HG03354 (cell line): ENCODE measurements at regions not wholly inside any gene's neighbourhood (a gene's known extent, or its start where the extent isn't known, plus 50 kb on each side); places are given as distances from the start of the nearest gene placed in this dataset.

Experiments
- ATAC-seq: cut with Tn5 transposase; IDR thresholded peaks from one replicate; pipeline ENCODE4 v1.9.1; 2021; ENCODE audit warnings: mild to moderate bottlenecking; ENCODE audit not compliant: unreplicated experiment, poor library complexity, severe bottlenecking

DNA sequence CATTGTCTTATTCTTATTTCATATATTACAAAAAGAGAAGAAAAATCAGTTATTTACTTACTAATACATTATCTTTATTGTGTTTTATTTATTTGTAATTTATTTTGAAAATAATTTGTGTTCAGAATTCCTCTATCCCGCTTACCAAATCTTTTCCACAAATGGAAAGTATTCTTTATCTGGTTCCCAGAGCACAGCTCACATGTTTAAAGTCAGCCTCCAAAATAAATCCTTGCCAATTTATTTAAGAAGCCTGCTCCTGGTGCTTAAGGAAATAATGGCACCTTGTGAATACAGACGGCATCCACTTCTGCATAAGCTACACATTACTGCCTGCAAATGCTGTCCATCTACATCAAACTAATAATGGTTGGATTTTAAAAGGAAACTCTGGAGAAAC, 435.4 kb downstream of the MTRR start:
- no peak for ATAC-seq

DNA sequence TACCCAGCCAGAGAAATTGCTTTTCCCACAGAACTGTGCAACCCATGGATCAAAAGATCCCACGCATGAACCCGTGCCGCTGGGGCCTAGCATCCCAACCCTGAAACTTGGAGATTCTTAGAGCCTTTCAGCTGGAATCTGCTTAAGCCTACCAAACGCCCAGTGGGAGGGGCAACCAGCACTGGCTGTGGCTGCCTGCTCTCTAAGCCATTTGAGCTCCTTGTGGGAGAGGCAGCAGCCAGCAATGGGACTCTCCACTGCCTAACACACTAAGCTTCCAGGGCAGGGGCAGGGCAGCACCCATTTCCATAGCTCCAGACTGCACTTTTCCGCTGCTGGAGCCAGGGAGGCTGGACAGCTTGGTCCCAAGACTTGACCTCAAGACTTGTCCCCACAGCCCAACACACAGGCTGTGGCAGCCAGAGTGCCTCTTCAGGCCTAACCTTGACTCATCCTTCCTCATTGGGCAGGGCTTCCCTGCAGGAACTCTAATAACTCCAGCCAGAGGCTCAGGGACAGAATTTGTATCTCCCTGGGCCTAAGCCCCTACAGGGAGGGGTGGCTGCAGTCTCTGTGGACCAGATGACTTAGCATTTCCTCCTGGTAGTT, 437.4 kb downstream of the MTRR start:
- ATAC-seq, result no peak

DNA sequence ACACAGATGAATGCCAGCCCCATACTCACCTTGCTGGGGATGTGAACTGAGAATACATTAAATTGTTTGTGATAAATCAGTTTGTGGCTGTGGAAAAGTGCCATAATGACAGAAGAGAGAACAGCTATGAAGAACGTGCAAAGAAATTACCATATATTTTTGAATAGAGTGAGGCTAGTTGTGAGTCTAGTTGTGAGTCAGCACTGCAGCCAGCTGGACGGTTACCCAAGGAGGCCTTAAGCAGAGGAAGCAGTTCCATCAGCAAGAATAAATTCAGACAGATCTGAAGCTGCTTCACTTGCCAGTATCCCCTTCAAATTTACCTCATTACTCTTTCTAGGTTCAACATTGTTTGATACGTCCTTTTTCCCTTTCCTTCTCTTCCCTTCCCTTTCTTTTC, 446.0 kb downstream of the MTRR start:
- ATAC-seq, result no peak

DNA sequence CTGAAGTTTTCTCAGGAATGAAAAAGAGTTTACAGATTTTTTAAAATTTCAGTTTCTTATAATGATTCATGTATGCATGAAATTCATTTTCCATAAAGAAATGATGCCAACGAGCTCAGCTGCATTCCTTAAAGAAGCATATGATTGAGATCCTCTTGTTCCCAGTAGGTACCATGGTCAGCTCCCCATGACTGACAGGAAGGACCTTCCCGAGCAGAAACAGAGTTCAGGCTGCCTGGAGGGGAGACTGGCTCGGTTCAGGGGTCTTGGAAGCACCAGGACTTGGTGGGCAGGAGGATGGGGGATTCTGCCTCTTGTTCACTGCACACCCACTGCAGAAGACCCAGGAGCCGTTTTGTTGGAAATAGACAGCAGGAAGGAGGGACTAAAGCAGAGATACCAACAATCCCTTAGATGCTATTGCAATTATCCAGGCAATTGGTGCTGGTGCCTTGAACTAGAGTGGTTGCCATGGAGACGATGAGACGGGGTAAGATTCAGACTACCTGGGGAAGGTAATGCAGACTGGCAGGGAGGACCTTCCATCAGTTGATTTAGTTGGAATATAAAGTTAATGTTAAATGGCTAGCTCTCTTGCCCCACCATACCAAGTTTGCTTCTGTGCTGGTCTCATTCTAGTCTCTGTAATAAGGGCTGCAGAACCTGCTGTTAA, 447.8 kb downstream of the MTRR start:
- ATAC-seq, result no peak

DNA sequence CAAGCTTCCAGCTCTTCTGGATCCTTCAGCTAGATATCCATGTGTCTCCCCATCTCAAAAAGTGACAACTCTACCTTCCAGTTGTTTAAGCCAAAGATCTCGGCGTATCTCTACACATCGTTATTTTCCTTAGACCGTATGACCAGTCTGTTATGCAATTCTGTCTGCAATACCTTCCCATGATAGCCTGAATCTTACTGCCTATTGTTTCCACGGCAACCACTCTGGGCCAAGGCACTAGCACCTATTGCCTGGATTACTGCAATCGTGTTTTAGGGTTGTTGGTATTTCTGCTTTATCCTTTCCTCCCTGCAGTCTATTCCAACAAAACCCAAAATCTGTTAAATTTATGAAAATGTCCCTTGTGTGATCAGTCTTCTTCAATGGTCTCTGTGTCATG, 448.4 kb downstream of the MTRR start:
- no peak for ATAC-seq

DNA sequence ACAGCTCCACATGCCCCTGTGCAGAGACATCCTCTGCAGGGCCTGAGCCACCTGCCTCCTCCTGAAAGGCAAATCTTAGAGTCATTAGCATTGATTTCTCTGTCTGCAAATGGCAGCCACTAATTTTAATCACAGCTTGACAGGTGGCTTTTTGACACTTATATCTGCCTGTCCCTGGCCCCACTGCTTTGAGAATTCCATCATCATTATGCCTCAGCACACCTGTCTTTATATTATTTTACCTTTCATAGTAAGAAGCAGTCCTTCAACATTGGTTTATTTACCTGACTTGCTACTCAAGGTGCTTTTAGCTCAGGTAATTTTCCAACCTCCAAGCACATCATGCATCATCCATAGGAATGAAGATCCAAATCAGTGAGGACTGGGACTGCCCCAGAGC, 451.3 kb downstream of the MTRR start:
- no peak for ATAC-seq

DNA sequence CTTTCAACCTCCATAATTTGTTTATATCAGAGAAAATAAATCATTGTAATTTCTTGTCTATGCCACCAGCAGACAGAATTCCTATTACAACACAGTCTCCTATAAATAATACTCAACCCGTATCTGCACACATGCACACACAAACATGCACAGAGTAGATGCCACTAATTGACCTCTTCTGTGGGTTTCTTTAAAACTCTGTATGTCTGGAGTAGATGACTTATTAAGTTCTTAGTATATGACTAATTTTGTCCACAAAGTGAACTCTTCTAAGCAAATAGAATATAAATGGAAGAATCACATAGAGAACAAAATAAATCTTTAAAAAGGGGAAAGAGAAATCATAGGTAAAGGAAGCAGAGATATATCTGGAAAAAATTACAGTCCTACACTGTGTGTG, 452.3 kb downstream of the MTRR start:
- ATAC-seq, result no peak

DNA sequence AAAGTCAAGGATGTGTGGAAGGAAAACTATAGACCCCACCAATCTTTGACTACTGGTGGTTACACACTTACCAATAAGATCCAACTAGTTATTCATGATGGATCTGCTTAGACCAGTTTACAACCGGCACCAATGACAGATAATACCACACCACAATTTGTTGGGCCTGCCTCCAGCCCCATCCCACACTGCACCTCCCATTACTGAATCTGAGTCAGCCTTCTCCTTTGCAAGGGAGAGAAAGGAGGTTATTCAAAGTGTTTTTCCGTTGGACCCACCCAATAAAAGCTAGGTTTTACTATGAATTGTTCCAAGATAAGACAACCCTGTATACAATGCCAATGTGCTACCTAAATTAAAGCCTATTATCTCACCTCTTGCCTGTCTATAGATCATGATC, 453.5 kb downstream of the MTRR start:
- ATAC-seq, result no peak

DNA sequence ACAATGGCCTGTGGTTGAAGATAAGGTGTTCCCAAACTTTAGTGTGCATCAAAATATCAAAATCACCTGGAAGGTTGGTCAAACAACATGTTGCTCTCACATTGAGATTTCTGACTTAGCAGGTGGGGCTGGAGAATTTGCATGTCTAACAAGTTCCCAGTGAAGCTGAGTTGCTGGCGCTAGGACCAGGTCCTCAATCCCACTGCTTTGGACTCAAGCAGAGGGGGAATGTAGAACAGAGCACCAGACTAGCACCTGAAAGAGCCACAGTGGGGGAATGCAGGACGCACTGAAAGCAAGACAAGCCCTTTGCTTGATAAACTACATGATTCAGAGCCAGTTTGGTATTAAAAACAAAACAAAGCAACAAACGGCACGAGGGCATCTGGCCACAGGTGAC, 458.1 kb downstream of the MTRR start:
- ATAC-seq, result no peak

DNA sequence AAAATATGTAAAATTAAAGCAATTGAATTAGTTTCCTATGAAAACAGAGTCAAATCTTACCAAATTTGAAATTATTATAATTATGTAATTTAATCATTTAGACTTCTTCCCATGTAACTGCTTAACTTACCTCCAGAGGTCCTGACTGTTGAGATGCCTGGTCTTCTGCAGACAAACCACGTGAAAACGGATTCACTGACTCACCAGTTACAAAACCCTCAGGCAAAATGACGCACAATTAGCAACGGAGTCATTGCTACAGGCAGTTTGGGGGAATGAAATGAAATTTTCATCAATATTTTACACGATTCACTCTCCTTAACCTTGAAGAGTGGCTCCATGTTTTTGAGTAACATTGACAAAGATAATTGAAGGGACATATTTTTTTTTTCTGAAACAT, 460.8 kb downstream of the MTRR start:
- ATAC-seq, result no peak

DNA sequence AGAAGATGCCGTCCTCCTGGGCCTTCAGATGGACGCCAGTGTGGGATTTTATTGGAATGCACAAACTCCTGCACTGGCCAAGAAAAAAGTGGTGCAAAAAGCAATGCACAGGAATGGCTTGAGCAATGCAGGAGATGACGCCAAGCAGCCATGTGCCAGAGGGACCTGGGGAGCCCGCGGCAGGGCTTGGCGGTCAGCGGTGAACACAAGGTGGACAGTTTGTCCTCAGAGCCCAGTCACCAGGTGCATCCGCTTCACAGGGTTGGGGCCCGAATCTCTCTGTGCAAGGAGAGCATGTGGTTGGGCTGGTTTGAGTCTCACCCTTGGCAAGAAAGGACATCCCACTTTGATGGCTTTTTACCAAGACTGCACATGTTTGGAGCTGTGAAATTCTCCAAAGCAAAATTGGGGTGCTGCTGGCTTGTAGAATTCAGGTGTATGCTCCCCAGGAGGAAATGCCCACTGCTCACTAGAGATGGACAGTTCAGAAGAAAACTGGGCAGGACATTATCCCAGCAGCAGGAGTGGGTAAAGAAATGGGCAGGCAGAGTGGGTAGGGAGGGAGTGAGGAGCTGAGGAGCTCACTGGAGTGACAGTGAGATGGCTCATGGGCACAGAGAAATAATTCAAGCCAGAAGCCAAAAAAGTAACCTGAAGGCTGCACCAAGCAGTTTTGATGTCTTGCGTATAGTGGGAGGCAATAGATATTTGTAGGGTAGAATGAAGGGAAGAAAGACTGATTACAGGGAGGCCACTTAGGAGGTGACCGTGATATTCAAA, 463.9 kb downstream of the MTRR start:
- ATAC-seq, result no peak

DNA sequence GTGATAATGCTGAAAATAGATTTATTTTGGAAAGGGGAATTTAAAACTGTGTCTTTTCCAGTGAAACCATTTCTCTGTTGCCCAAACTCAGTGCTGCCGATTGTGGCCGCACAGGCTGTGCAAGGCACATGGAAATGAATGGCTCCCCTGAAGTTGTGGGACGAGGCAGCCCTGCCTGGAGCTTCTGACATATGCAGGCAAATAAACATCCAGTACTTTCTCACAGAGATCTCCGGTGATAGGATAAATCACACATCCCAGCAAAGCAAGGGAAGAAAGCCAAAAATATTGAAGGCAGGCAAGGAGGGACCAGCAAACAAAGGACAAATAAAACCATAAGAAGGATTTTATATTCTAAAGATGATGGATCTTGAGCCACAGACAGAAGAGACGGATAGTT, 464.5 kb downstream of the MTRR start:
- ATAC-seq, result no peak

DNA sequence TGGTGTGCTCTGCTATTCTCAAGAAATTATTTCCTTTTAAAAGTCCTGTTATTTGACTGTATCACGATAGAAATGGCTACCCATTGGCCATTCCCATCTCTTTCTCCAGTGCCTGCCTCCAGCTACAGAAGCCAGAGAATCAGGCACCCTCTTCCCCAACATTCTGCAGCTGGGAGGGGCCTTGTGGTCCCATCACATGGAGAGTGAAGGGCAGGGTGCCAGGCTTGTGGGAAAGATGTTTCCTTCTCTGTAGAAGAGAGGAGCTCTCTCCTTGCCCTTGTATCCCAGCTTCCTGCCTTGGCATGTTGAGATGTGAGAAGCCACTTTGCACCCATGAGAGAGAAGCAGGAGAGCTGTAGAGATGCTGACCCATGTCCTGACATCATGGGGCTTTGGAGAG, 465.0 kb downstream of the MTRR start:
- no peak for ATAC-seq

DNA sequence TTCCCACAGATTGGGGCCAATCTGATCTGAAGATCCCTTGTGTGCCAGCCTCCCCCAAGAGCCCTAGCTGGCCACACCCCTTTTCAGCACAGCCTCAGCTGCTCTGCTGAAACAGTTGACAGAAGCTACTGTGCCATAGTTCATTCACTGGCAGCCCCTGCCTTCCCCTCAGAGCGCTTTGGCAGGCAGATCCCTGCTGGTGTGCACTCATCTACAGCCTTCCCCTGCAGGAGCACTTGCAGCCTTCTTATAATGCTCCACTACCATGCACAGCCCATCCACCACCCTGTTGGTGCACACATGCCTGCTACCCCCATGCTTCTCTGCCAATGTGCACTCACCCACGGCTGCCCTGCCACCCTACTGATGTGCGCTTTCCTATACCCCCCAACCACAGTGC, 471.3 kb downstream of the MTRR start:
- no peak for ATAC-seq

DNA sequence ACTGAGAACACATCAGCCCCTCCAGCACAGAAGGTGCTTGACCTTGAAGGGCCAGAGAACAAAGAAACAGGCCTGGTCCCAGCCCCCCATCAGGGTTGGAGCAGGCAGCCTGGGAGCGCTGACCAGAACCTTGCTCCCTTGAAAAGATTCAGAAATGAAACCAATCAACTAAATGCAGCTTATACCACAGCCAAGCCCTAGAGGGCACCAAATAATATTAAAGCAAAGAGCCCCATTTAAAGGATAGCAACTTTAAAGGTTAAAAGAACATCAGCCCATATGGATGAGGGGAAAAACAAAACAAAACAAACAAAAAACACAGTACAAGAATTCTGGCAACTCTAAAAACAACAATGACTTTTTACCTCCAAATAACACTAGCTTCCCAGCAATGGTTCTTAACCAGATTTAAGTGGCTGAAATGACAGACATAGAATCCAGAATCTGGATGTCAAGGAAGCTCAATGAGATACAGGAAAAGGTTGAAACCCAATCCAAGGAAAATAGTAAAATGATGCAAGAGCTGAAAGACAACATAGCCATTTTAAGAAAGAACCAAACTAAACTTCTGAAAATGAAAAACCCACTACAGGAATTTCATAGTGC, 471.9 kb downstream of the MTRR start:
- peak; percentile 70 for ATAC-seq

DNA sequence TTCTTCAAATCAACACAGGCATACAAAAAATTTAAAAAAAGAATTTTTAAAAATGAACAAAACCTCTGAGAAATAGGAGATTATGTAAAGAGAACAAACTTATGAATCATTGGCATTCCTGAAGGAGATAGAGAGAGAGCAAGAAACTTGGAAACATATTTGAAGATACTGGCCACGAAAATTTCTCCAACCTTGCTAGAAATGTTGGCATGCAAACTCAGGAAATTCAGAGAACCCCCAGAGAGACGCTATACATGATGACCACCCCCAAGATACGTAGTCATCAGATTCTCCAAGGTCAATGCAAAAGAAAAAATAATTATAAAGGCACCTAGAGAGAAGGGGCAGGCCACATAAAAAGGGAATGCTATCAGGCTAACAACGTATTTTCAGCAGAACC, 472.5 kb downstream of the MTRR start:
- no peak for ATAC-seq

DNA sequence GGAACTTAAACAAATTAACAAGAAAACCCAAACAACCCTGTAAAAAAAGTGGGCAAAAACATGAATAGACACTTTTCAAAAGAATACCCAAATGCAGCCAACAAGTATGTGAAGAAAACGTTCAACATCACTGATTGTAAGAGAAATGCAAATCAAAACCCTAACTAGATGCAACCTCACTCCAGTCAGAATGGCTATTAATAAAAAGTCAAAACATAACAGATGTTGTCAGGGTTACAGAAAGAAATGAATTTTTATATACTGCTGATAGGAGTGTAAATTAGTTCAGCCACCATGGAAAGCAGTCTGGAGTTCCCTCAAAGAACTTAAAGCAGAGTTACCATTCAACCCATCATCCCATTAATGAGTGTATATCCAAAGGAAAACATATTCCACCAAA, 479.0 kb downstream of the MTRR start:
- ATAC-seq, result no peak

DNA sequence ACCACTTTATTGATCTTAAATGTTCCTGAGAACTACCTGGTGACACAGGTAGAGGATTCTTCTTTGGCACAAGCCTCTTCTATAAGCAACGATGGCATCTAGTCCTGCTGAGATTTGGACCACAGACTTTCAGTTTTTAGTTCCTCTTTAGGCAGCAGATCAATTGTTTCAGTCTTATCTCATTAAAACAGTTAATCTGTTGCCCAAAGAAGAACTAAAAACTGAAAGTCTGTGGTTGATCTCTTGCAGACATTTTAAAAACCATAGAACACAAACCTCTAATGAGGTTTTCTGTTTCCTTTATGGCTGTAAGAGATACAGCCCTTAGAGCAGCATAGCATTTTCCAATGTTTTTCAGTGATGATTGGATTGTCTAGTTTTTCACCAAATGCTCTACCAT, 480.9 kb downstream of the MTRR start:
- peak; percentile 97 for ATAC-seq

DNA sequence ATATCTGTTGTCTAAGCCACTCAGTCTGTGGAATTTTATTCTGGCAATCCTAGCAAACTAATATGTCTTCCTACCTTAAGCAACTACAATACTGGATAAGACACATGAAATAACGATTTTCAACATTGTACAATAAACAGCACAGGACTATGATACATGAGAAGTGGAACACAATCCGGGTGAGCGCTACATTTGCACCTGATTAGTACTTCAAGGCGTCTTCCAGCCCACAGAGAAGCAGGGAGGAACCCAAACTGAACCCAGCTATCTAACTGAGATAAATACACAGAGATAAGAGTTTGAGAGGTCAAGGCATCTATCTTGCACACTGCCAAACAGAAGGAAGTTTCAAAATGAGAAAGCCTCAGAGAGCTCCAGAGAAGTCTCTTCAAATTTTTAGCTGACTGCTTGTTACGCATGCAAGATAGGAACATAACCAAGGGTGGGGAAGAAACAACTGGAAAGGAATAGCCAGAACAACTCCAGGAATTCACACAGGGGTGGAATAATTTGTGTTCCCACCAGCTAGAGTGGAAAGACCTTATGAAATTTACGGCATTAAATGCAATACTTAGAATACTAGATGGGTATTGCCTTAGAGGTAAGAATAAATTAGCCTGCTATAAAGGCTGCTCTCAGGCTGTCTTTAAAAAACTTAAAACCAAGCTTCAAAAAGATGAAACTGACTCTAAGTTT, 481.8 kb downstream of the MTRR start:
- ATAC-seq, result no peak

DNA sequence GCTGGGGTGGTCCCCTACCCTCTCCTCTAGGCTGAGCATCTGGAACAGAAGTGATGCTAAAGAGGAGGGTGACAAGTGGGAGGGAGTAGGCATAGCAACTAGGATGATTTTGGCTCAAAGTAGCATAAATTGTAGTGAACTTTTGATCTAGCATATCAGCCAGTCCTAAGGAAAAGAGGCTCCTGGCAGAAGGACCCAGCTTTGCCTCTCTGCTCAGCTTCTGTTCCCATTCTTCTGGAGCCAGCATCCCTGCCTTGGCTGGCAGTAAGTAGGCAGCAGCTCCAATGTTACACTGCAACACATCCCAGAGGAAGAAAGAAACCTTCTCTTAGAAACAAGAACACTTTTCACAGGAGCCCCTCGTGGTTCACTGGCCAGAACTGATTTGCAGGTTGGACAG, 487.0 kb downstream of the MTRR start:
- ATAC-seq, result no peak
